ENCODE measurements at regions not wholly inside any gene's neighbourhood (a gene's known extent, or its start where the extent isn't known, plus 50 kb on each side); places are given as distances from the start of the nearest gene placed in this dataset.

DNA sequence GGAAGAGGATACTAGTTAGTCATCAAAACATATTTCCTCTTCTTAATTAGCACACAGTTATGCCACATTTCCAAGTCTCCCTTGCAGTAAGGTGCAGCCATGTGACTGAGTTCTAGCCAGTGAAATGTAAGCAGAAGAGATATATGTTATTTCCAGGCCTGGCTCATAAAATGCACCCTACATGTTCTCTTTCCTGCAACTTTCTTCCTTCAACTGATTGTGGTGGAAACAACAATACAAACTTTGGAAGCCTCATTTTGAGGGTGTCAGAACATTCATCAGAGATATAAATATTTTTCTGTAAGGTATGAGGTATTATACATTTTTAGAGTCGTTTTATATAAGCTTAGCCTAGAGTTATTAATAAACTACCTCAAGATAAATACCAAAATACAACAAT lies 110.9 kb upstream of the PDE7B start:
- Histone ChIP-seq H3K4me1 (no peaks in the 10 kb centered on the region), H3K4me3 (no peak overlapping the region), H3K27me3 (no peaks in the 10 kb centered on the region), H3K9me3 (no peaks in the 10 kb centered on the region), H3K27ac (no peak overlapping the region), H3K36me3 (no peaks in the 10 kb centered on the region)
- TF ChIP-seq, protein P1, sequence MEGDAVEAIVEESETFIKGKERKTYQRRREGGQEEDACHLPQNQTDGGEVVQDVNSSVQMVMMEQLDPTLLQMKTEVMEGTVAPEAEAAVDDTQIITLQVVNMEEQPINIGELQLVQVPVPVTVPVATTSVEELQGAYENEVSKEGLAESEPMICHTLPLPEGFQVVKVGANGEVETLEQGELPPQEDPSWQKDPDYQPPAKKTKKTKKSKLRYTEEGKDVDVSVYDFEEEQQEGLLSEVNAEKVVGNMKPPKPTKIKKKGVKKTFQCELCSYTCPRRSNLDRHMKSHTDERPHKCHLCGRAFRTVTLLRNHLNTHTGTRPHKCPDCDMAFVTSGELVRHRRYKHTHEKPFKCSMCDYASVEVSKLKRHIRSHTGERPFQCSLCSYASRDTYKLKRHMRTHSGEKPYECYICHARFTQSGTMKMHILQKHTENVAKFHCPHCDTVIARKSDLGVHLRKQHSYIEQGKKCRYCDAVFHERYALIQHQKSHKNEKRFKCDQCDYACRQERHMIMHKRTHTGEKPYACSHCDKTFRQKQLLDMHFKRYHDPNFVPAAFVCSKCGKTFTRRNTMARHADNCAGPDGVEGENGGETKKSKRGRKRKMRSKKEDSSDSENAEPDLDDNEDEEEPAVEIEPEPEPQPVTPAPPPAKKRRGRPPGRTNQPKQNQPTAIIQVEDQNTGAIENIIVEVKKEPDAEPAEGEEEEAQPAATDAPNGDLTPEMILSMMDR (IDR thresholded peaks at IDR 0.05) = no peak
- no peak for TF ChIP-seq POLR2A (IDR thresholded peaks at IDR 0.05)
- DNase-seq = no peak
- intact Hi-C loops (cut with DNase I; ENCODE audit: low total_unique reads) = no loop called here

DNA sequence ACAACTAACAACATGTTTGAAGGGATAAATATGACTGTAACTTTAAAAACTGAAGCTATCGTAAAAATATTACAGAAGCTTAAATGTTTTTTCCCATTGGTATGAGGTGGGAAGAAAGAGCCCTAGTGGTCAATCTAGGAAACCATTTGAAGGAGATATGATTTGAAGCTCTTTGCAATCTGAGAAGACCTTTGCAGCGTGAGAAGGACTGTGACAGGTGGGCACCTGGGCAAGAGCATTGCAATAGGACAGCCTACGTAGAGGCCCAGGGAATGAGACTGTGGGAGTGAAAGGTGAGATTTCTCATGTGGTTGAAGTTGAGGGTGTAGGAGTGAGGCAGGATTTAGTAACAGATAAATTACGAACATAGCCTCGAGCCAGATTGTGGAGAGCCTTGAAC lies 108.0 kb upstream of the PDE7B start:
- Histone ChIP-seq H3K27ac (no peak overlapping the region), H3K4me1 (no peaks in the 10 kb centered on the region), H3K36me3 (no peaks in the 10 kb centered on the region), H3K9me3 (no peaks in the 10 kb centered on the region), H3K27me3 (no peaks in the 10 kb centered on the region), H3K4me3 (no peak overlapping the region)
- DNase-seq = no peak
- intact Hi-C loops (cut with DNase I; ENCODE audit: low total_unique reads) = no loop called here
- no peak for TF ChIP-seq POLR2A (IDR thresholded peaks at IDR 0.05)
- TF ChIP-seq, protein P1 (IDR thresholded peaks at IDR 0.05) = no peak

DNA sequence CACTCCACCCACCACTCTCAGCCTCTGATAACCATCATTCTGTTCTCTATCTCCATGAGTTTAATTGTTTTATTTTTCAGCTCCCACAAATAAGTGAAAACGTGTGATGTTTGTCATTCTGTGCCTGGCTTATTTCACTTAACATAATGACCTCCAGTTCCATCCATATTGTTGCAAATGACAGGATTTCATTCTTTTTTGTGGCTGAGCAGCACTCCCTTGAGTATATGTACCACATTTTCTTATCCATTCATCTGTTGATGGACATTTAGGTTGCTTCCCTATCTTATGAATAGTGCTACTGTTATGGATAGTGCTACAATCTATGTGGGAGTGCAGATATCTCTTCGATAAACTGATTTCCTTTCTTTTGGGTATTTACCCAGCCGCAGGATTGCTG lies 103.3 kb upstream of the PDE7B start:
- H3K9me3 ChIP-seq = no peaks in the 10 kb centered on the region
- H3K36me3 ChIP-seq = no peaks in the 10 kb centered on the region
- intact Hi-C loops (cut with DNase I; ENCODE audit: low total_unique reads) = no loop called here
- DNase-seq = no peak
- TF ChIP-seq, protein P1 (IDR thresholded peaks at IDR 0.05) = no peak
- no peak for TF ChIP-seq POLR2A (IDR thresholded peaks at IDR 0.05)
- no peak overlapping the region for H3K4me3 ChIP-seq
- H3K4me1 ChIP-seq = no peaks in the 10 kb centered on the region
- no peaks in the 10 kb centered on the region for H3K27me3 ChIP-seq
- H3K27ac ChIP-seq = no peak overlapping the region

DNA sequence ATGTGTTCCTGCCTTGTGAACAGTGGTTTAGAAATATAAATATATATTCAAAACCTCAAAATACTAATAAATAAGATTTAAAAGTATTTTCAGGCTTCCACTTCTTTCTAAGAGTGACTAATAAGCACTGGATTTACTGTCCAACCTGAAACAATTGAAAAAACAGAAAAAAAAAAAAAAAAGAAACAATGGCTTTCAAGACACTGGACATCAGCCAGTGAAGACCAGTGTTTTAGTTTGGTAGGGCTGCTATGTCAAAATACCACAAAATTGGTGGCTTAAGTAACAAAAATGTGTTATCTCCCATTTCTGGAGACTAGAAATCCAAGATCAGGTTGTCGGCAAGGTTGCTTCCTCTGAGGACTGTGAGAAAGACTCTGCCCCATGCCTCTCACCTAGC lies 101.4 kb upstream of the PDE7B start:
- Histone ChIP-seq H3K27ac (no peak overlapping the region), H3K9me3 (no peaks in the 10 kb centered on the region), H3K4me1 (no peaks in the 10 kb centered on the region), H3K27me3 (no peaks in the 10 kb centered on the region), H3K4me3 (no peak overlapping the region), H3K36me3 (no peaks in the 10 kb centered on the region)
- intact Hi-C loops (cut with DNase I; ENCODE audit: low total_unique reads) = no loop called here
- no peak for TF ChIP-seq POLR2A (IDR thresholded peaks at IDR 0.05)
- TF ChIP-seq, protein P1 (IDR thresholded peaks at IDR 0.05) = no peak
- DNase-seq = no peak

DNA sequence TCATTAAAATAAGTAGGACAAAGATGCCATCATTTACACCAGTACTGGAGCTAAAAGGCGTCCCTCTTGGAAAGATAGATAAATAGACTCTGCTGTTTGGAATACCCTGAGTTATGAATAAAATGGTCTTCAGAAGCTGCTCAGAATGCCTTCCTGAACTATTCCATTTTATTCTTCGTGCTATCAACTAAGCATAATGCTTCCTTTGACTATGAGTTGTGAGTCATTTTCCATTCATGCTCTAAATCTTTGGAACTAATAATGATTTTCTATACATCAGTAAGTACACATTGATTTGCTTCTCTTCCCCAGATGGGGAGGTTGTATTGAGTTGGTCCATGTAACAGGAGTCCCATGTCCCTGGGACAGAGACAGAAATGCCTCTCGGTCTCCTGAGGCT lies 98.3 kb upstream of the PDE7B start:
- intact Hi-C loops (cut with DNase I; ENCODE audit: low total_unique reads) = no loop called here

More for the DNA sequence above, 98.3 kb upstream of the PDE7B start:
- Histone ChIP-seq H3K27me3 (no peaks in the 10 kb centered on the region), H3K27ac (no peak overlapping the region), H3K4me3 (no peak overlapping the region), H3K9me3 (no peaks in the 10 kb centered on the region), H3K36me3 (no peaks in the 10 kb centered on the region), H3K4me1 (no peaks in the 10 kb centered on the region)
- TF ChIP-seq, protein P1 (IDR thresholded peaks at IDR 0.05) = no peak
- no peak for TF ChIP-seq POLR2A (IDR thresholded peaks at IDR 0.05)
- DNase-seq = no peak
